SK-N-SH (cell line): ENCODE measurements at regions not wholly inside any gene's neighbourhood (a gene's known extent, or its start where the extent isn't known, plus 50 kb on each side); places are given as distances from the start of the nearest gene placed in this dataset.

Experiments used
- CTCF ChIA-PET: fragments of 300-600, 350-600 bp; formaldehyde crosslinking; extraction: SDS; loops from one replicate; lab custom pipeline; 2021; lab: Yijun Ruan, JAX
- POLR2A ChIA-PET: fragments of 350-600 bp; sonication (Branson Sonifier 250); formaldehyde crosslinking; extraction: SDS; loops from one replicate; lab custom pipeline; 2020; ENCODE audit warnings: antibody characterized with exemption, inconsistent platforms; lab: Yijun Ruan, JAX
- DNase-seq: peaks from one replicate; pipeline ENCODE4 v3.0.0; 2012
- H2AFZ ChIP-seq: fragments of 200-600 bp; sonication (generic); 2 replicates; pipeline ENCODE4 v1.8.1; 2016; ENCODE audit warnings: antibody characterized with exemption, mild to moderate bottlenecking, low read depth
- H3F3A ChIP-seq: fragments of 200-600 bp; sonication (generic); replicated peaks from 2 replicates; pipeline ENCODE3; 2016; ENCODE audit warnings: antibody characterized with exemption, mild to moderate bottlenecking; ENCODE audit not compliant: insufficient read depth
- H3K27ac ChIP-seq, 2 experiments: fragments of 200-500 bp in 1 of 2; fragments of 200-600 bp in 1 of 2; sonication (Bioruptor generic) in 1 of 2; sonication (generic), shearing (Covaris generic) in 1 of 2; 2 replicates each; pipeline versions ENCODE4 v1.5.1 to v1.6.1; 2014 to 2016; ENCODE audit warnings: low read depth in 2 of 2, inconsistent platforms in 1 of 2, low read length in 1 of 2, mild to moderate bottlenecking in 1 of 2, mixed read lengths in 1 of 2
- H3K27me3 ChIP-seq: fragments of 200-600 bp; sonication (generic), shearing (Covaris generic); 2 replicates; pipeline ENCODE4 v1.6.1; 2016; ENCODE audit warnings: mixed run types; ENCODE audit not compliant: insufficient read depth
- H3K36me3 ChIP-seq, 2 experiments: fragments of 200-500 bp in 1 of 2; fragments of 200-600 bp in 1 of 2; sonication (Bioruptor generic) in 1 of 2; sonication (generic) in 1 of 2; replicated peaks in 1 of 2; 2 replicates each; pipeline versions ENCODE3 to v1.5.1; 2014 to 2016; ENCODE audit warnings: low read length in 1 of 2, mild to moderate bottlenecking in 1 of 2; ENCODE audit not compliant: insufficient read depth in 2 of 2, control insufficient read depth in 1 of 2
- H3K4me1 ChIP-seq, 2 experiments: fragments of 200-500 bp in 1 of 2; fragments of 200-600 bp in 1 of 2; sonication (Bioruptor generic) in 1 of 2; sonication (generic), shearing (Covaris generic) in 1 of 2; 2 replicates each; pipeline versions ENCODE4 v1.5.1 to v1.6.1; 2014 to 2016; ENCODE audit warnings: low read depth in 1 of 2, low read length in 1 of 2, mixed run types in 1 of 2; ENCODE audit not compliant: insufficient read depth in 2 of 2, control insufficient read depth in 1 of 2
- H3K4me2 ChIP-seq: fragments of 200-600 bp; sonication (generic), shearing (Covaris generic); 2 replicates; pipeline ENCODE4 v1.6.1; 2017; ENCODE audit warnings: mixed run types
- H3K4me3 ChIP-seq, 2 experiments: fragments of 200-500 bp in 1 of 2; fragments of 200-600 bp in 1 of 2; sonication (Bioruptor generic) in 1 of 2; sonication (generic), shearing (Covaris generic) in 1 of 2; 2 replicates each; pipeline versions ENCODE4 v1.5.1 to v1.8.1; 2014 to 2016; ENCODE audit warnings: low read depth in 2 of 2, inconsistent platforms in 1 of 2, low read length in 1 of 2, mild to moderate bottlenecking in 1 of 2, mixed read lengths in 1 of 2, moderate library complexity in 1 of 2
- H3K79me2 ChIP-seq: fragments of 200-600 bp; sonication (generic); 2 replicates; pipeline ENCODE4 v1.8.1; 2017; ENCODE audit warnings: mild to moderate bottlenecking; ENCODE audit not compliant: insufficient read depth
- H3K9ac ChIP-seq: fragments of 200-600 bp; sonication (generic); 2 replicates; pipeline ENCODE4 v1.6.1; 2017; ENCODE audit warnings: mixed run types
- H3K9me2 ChIP-seq: fragments of 200-600 bp; sonication (generic); 2 replicates; pipeline ENCODE4 v1.6.1; 2017; ENCODE audit warnings: mixed run types
- H3K9me3 ChIP-seq: fragments of 200-600 bp; sonication (generic); 2 replicates; pipeline ENCODE4 v1.6.1; 2017; ENCODE audit warnings: mixed run types, mild to moderate bottlenecking, moderate library complexity
- H4K20me1 ChIP-seq: fragments of 200-600 bp; sonication (generic); 2 replicates; pipeline ENCODE4 v1.6.1; 2017; ENCODE audit warnings: mild to moderate bottlenecking, mixed run types; ENCODE audit not compliant: insufficient read depth
- CTCF ChIP-seq: fragments of 200-600 bp; sonication (generic); IDR thresholded peaks from 2 replicates; pipeline ENCODE4 v1.6.1; 2017; ENCODE audit warnings: antibody characterized with exemption, mild to moderate bottlenecking, moderate library complexity
- FOSL2 ChIP-seq: IDR thresholded peaks from 2 replicates; pipeline ENCODE4 v1.4.0; 2012; ENCODE audit warnings: low read depth, mild to moderate bottlenecking, moderate library complexity, borderline replicate concordance
- FOXJ3 ChIP-seq: sonication (generic); formaldehyde crosslinking; IDR thresholded peaks from 2 replicates; pipeline ENCODE4 v1.5.1; 2020; ENCODE audit warnings: mild to moderate bottlenecking, missing genetic modification reagents
- FOXM1 ChIP-seq: IDR thresholded peaks from 2 replicates; pipeline ENCODE4 v1.4.0; 2012; ENCODE audit warnings: low read depth, mild to moderate bottlenecking
- GABPA ChIP-seq: IDR thresholded peaks from 2 replicates; pipeline ENCODE4 v1.4.0; 2012; ENCODE audit warnings: low read depth, mild to moderate bottlenecking
- GATA2 ChIP-seq: sonication (generic); formaldehyde crosslinking; IDR thresholded peaks from 2 replicates; pipeline ENCODE4 v1.5.0; 2020; ENCODE audit warnings: mild to moderate bottlenecking, missing genetic modification reagents
- IRF3 ChIP-seq: fragments of 150-350 bp; IDR thresholded peaks from 2 replicates; pipeline ENCODE4 v1.6.1; 2016; ENCODE audit warnings: mild to moderate bottlenecking, low read depth, low read length
- MAX ChIP-seq: IDR thresholded peaks from 2 replicates; pipeline ENCODE4 v1.4.0; 2012; ENCODE audit warnings: low read depth
- MXI1 ChIP-seq: IDR thresholded peaks from 2 replicates; pipeline ENCODE4 v1.6.1; 2012; ENCODE audit warnings: mild to moderate bottlenecking, low read depth, low read length, improper control_type of control experiment
- NFIC ChIP-seq: IDR thresholded peaks from 2 replicates; pipeline ENCODE4 v1.4.0; 2012; ENCODE audit warnings: borderline replicate concordance
- PBX3 ChIP-seq: IDR thresholded peaks from 2 replicates; pipeline ENCODE4; 2012
- POLR2AphosphoS5 ChIP-seq: IDR thresholded peaks from 2 replicates; pipeline ENCODE4 v1.6.1; 2012; ENCODE audit warnings: low read depth, low read length
- RCOR1 ChIP-seq: fragments of 150-350 bp; IDR thresholded peaks from 2 replicates; pipeline ENCODE4 v1.6.1; 2017; ENCODE audit warnings: antibody characterized with exemption, low read length
- REST ChIP-seq: IDR thresholded peaks from 2 replicates; pipeline ENCODE4 v1.6.1; 2012; ENCODE audit warnings: mild to moderate bottlenecking, low read depth, low read length, moderate library complexity
- RFX5 ChIP-seq: IDR thresholded peaks from 2 replicates; pipeline ENCODE4 v1.6.1; 2012; ENCODE audit warnings: mild to moderate bottlenecking, improper control_type of control experiment, low read length
- RXRA ChIP-seq: IDR thresholded peaks from 2 replicates; pipeline ENCODE4 v1.4.0; 2012; ENCODE audit warnings: low read depth, mild to moderate bottlenecking, borderline replicate concordance
- TEAD4 ChIP-seq: IDR thresholded peaks from 2 replicates; pipeline ENCODE4 v1.4.0; 2012; ENCODE audit warnings: mild to moderate bottlenecking, borderline replicate concordance; ENCODE audit not compliant: insufficient read depth
- USF1 ChIP-seq: IDR thresholded peaks from 2 replicates; pipeline ENCODE4 v1.4.0; 2012; ENCODE audit warnings: low read depth, borderline replicate concordance
- USF2 ChIP-seq: fragments of 150-350 bp; IDR thresholded peaks from 2 replicates; pipeline ENCODE4 v1.6.1; 2017; ENCODE audit warnings: antibody characterized with exemption, low read length, low read depth, borderline replicate concordance
- YY1 ChIP-seq: IDR thresholded peaks from 2 replicates; pipeline ENCODE4 v1.4.0; 2012; ENCODE audit warnings: low read depth, mild to moderate bottlenecking
- WGBS: methylation state at CpG from one replicate; pipeline ENCODE4 v1.1.6; 2017; ENCODE audit warnings: low lambda C conversion rate; 5-methylcytosine and 5-hydroxymethylcytosine counted together

GRCh38 chr12:67468549-67469245, 179.8 kb upstream of the DYRK2 start:
- no peaks in the 10 kb centered on the region for H4K20me1 ChIP-seq
- no peaks in the 10 kb centered on the region for H3K79me2 ChIP-seq
- H3K4me2 ChIP-seq, result no peak overlapping the region
- no peak overlapping the region for H3K4me3 ChIP-seq
- DNase-seq, result no peak
- WGBS, result 30% methylated on average over 1 of the region's 2 CpGs
- H3K9me2 ChIP-seq, result no peaks in the 10 kb centered on the region
- H3K4me1 ChIP-seq, result peaks cover 0 to 9% of the 10 kb centered on the region in 2 experiments; a peak in 1 of 4 replicates
- ChIA-PET CTCF (interaction anchor here (0.7 to 1.4 kb wide), 2 partner anchors 17 to 474 kb away, joined by 3 to 4 read pairs; no protein-coding TSS in a partner anchor), POLR2A (no interaction called here)
- H3K36me3 ChIP-seq, result no peaks in the 10 kb centered on the region
- H3K27ac ChIP-seq, result no peak overlapping the region
- H3K27me3 ChIP-seq, result no peaks in the 10 kb centered on the region
- no peak overlapping the region for H2AFZ ChIP-seq
- no peaks in the 10 kb centered on the region for H3K9me3 ChIP-seq
- no peak overlapping the region for H3K9ac ChIP-seq
- no peak for TF ChIP-seq RCOR1
- no peak for TF ChIP-seq FOSL2
- no peak for TF ChIP-seq USF2
- no peak for TF ChIP-seq IRF3
- TF ChIP-seq POLR2AphosphoS5, result no peak
- no peak for TF ChIP-seq REST
- TF ChIP-seq MAX, result no peak
- TF ChIP-seq NFIC, result no peak
- no peak for TF ChIP-seq USF1
- TF ChIP-seq GABPA, result no peak
- TF ChIP-seq YY1, result no peak
- TF ChIP-seq CTCF, result no peak
- TF ChIP-seq FOXM1, result no peak
- TF ChIP-seq RFX5, result no peak
- no peak for TF ChIP-seq FOXJ3 (CRISPR knock-in tag)
- TF ChIP-seq TEAD4, result no peak
- TF ChIP-seq GATA2, result no peak
- no peak for TF ChIP-seq PBX3
- no peak for TF ChIP-seq MXI1
- TF ChIP-seq RXRA, result no peak
- H3F3A ChIP-seq, result no peaks in the 10 kb centered on the region
